H1 (cell line): ENCODE measurements at regions not wholly inside any gene's neighbourhood (a gene's known extent, or its start where the extent isn't known, plus 50 kb on each side); places are given as distances from the start of the nearest gene placed in this dataset.

Experiments used
- CTCF ChIA-PET: fragments of 300-600 bp; sonication (Branson Sonifier 250); formaldehyde crosslinking; loops from one replicate; lab custom pipeline; 2021; ENCODE audit not compliant: partially characterized antibody; lab: Charles Lee
- POLR2A ChIA-PET: fragments of 300-600 bp; sonication (Branson Sonifier 250); formaldehyde crosslinking; loops from one replicate; lab custom pipeline; 2021; ENCODE audit warnings: inconsistent platforms; ENCODE audit not compliant: partially characterized antibody; lab: Charles Lee
- DNase-seq, 2 experiments: peaks; one replicate each; pipeline versions ENCODE4 v3.0.0 to v3.0.0-alpha.2; 2010 to 2022; ENCODE audit warnings: low spot score in 2 of 2, low read depth in 1 of 2, mixed read lengths in 1 of 2
- FAIRE-seq: peaks from 2 replicates; lab custom pipeline; 2011; peaks lifted over from hg19 to GRCh38; lab: Jason Lieb, UNC
- H2AFZ ChIP-seq: 2 replicates; pipeline ENCODE4 v1.8.1; 2012; ENCODE audit warnings: low read length, inconsistent platforms
- H2AK5ac ChIP-seq: 2 replicates; pipeline ENCODE4 v1.6.1; 2013; ENCODE audit warnings: low read depth, low read length
- H2BK120ac ChIP-seq: replicated peaks from 2 replicates; pipeline ENCODE3; 2013; ENCODE audit warnings: low read depth, low read length, inconsistent platforms
- H2BK12ac ChIP-seq: 2 replicates; pipeline ENCODE4 v1.6.1; 2013; ENCODE audit warnings: low read depth, low read length
- H2BK15ac ChIP-seq: 2 replicates; pipeline ENCODE4 v1.6.1; 2013; ENCODE audit warnings: low read length
- H2BK20ac ChIP-seq: 2 replicates; pipeline ENCODE4 v1.6.1; 2013; ENCODE audit warnings: low read length
- H2BK5ac ChIP-seq: 2 replicates; pipeline ENCODE4 v1.6.1; 2013; ENCODE audit warnings: low read depth, low read length
- H3K14ac ChIP-seq: 2 replicates; pipeline ENCODE4 v1.6.1; 2013; ENCODE audit warnings: inconsistent platforms; ENCODE audit not compliant: insufficient read length
- H3K18ac ChIP-seq: 2 replicates; pipeline ENCODE4 v1.6.1; 2013; ENCODE audit warnings: low read length; ENCODE audit errors: extremely low read depth
- H3K23ac ChIP-seq: 2 replicates; pipeline ENCODE4 v1.6.1; 2013; ENCODE audit warnings: inconsistent platforms; ENCODE audit not compliant: insufficient read length
- H3K23me2 ChIP-seq: 2 replicates; pipeline ENCODE4 v1.6.1; 2013; ENCODE audit warnings: low read depth, low read length
- H3K27ac ChIP-seq: 2 replicates; pipeline ENCODE4 v1.6.1; 2011; ENCODE audit warnings: low read depth, low read length, inconsistent platforms
- H3K27me3 ChIP-seq, 4 experiments: replicated peaks in 1 of 4; 1 replicate in 1 of 4; 2 replicates in 3 of 4; pipeline versions ENCODE4 v1.6.1 to v1.8.1; 2011 to 2013; ENCODE audit warnings: low read length in 3 of 4, mild to moderate bottlenecking in 3 of 4, inconsistent platforms in 2 of 4, mixed read lengths in 2 of 4, moderate library complexity in 1 of 4; ENCODE audit not compliant: control insufficient read depth in 3 of 4, insufficient read depth in 3 of 4; ENCODE audit errors: extremely low read depth in 1 of 4
- H3K36me3 ChIP-seq, 4 experiments: 2 replicates each; pipeline versions ENCODE4 v1.6.1 to v1.8.1; 2011 to 2013; ENCODE audit warnings: mild to moderate bottlenecking in 4 of 4, low read length in 3 of 4, moderate library complexity in 2 of 4, control low read depth in 1 of 4, inconsistent platforms in 1 of 4; ENCODE audit not compliant: insufficient read depth in 4 of 4, control insufficient read depth in 2 of 4
- H3K4ac ChIP-seq: replicated peaks from 2 replicates; pipeline ENCODE3; 2013; ENCODE audit warnings: low read length, low read depth, mixed read lengths, inconsistent platforms; ENCODE audit not compliant: insufficient read length
- H3K4me1 ChIP-seq, 4 experiments: replicated peaks in 1 of 4; 1 replicate in 1 of 4; 2 replicates in 3 of 4; pipeline versions ENCODE4 v1.6.1 to v1.8.1; 2011 to 2013; ENCODE audit warnings: low read length in 3 of 4, inconsistent platforms in 2 of 4, mixed read lengths in 1 of 4; ENCODE audit not compliant: insufficient read depth in 4 of 4, control insufficient read depth in 3 of 4
- H3K4me2 ChIP-seq, 2 experiments: 2 replicates each; pipeline versions ENCODE4 v1.6.1 to v1.8.1; 2011 to 2013; ENCODE audit warnings: low read depth in 2 of 2, low read length in 2 of 2, control low read depth in 1 of 2, inconsistent platforms in 1 of 2, mild to moderate bottlenecking in 1 of 2; ENCODE audit not compliant: insufficient read depth in 1 of 2
- H3K4me3 ChIP-seq, 4 experiments: fragments of 200-600, 300-600 bp in 1 of 4; sonication (generic), shearing (Covaris generic), sonication (Bioruptor Twin) in 1 of 4; 2 replicates each; pipeline versions ENCODE4 v1.5.1 to v1.8.1; 2011 to 2016; ENCODE audit warnings: low read length in 4 of 4, low read depth in 3 of 4, control low read depth in 2 of 4, inconsistent platforms in 2 of 4, mild to moderate bottlenecking in 2 of 4, mixed read lengths in 1 of 4, moderate library complexity in 1 of 4; ENCODE audit not compliant: insufficient read depth in 2 of 4; ENCODE audit errors: extremely low read depth in 1 of 4
- H3K56ac ChIP-seq: replicated peaks from 2 replicates; pipeline ENCODE3; 2013; ENCODE audit warnings: low read depth, mild to moderate bottlenecking, mixed read lengths, low read length, inconsistent platforms; ENCODE audit not compliant: insufficient read length
- H3K79me1 ChIP-seq: 2 replicates; pipeline ENCODE4 v1.6.1; 2013; ENCODE audit warnings: low read depth, low read length, control low read depth
- H3K79me2 ChIP-seq, 2 experiments: 2 replicates each; pipeline versions ENCODE4 v1.6.1 to v1.8.1; 2012 to 2013; ENCODE audit warnings: low read length in 2 of 2, mild to moderate bottlenecking in 2 of 2, inconsistent platforms in 1 of 2; ENCODE audit not compliant: insufficient read depth in 2 of 2, control insufficient read depth in 1 of 2
- H3K9ac ChIP-seq, 4 experiments: replicated peaks in 1 of 4; 1 replicate in 1 of 4; 2 replicates in 3 of 4; pipeline versions ENCODE4 v1.6.1 to v1.8.1; 2011 to 2013; ENCODE audit warnings: low read depth in 3 of 4, low read length in 3 of 4, control low read depth in 2 of 4, mild to moderate bottlenecking in 2 of 4, moderate library complexity in 2 of 4, inconsistent platforms in 1 of 4; ENCODE audit errors: extremely low read depth in 1 of 4
- H3K9me3 ChIP-seq, 2 experiments: 2 replicates each; pipeline versions ENCODE4 v1.6.1 to v1.8.1; 2012 to 2013; ENCODE audit warnings: mild to moderate bottlenecking in 2 of 2, moderate library complexity in 2 of 2, control low read depth in 1 of 2, inconsistent platforms in 1 of 2, low read depth in 1 of 2, low read length in 1 of 2, mixed read lengths in 1 of 2; ENCODE audit not compliant: insufficient read depth in 2 of 2
- H4K20me1 ChIP-seq, 2 experiments: replicated peaks in 1 of 2; 2 replicates each; pipeline versions ENCODE3 to v1.8.1; 2011 to 2013; ENCODE audit warnings: inconsistent platforms in 2 of 2, low read length in 2 of 2, mild to moderate bottlenecking in 1 of 2; ENCODE audit not compliant: insufficient read depth in 2 of 2, control insufficient read depth in 1 of 2
- H4K5ac ChIP-seq: 2 replicates; pipeline ENCODE4 v1.6.1; 2013; ENCODE audit warnings: low read length, low read depth, mixed read lengths, inconsistent platforms; ENCODE audit not compliant: insufficient read length
- H4K8ac ChIP-seq: 2 replicates; pipeline ENCODE4 v1.8.0; 2013; ENCODE audit warnings: mild to moderate bottlenecking, moderate library complexity, low read length, inconsistent platforms; ENCODE audit not compliant: insufficient read depth; ENCODE audit errors: extremely low read depth
- H4K91ac ChIP-seq: replicated peaks from 2 replicates; pipeline ENCODE3; 2013; ENCODE audit warnings: low read length, mixed read lengths, inconsistent platforms; ENCODE audit not compliant: insufficient read length
- BRCA1 ChIP-seq: IDR thresholded peaks from 2 replicates; pipeline ENCODE4 v1.6.1; 2012; ENCODE audit warnings: low read depth, low read length, improper control_type of control experiment
- CHD1 ChIP-seq: IDR thresholded peaks from 2 replicates; pipeline ENCODE4 v1.6.1; 2012; ENCODE audit warnings: low read depth, low read length, improper control_type of control experiment
- CHD2 ChIP-seq: IDR thresholded peaks from 2 replicates; pipeline ENCODE4 v1.6.1; 2012; ENCODE audit warnings: low read length, improper control_type of control experiment
- HDAC2 ChIP-seq, 2 experiments: fragments of 300-600 bp in 1 of 2; sonication (generic) in 1 of 2; IDR thresholded peaks; 2 replicates each; pipeline ENCODE4 v1.6.1; 2011 to 2012; ENCODE audit warnings: low read depth in 2 of 2, low read length in 2 of 2, mild to moderate bottlenecking in 2 of 2, moderate library complexity in 2 of 2, borderline replicate concordance in 1 of 2, inconsistent platforms in 1 of 2
- HDAC6 ChIP-seq: IDR thresholded peaks from one replicate; pipeline ENCODE4 v1.7.1; 2012; ENCODE audit warnings: low read depth, mild to moderate bottlenecking, inconsistent platforms, low read length, moderate library complexity
- JUN ChIP-seq: IDR thresholded peaks from 2 replicates; pipeline ENCODE4 v1.6.1; 2011; ENCODE audit warnings: low read depth, mild to moderate bottlenecking, improper control_type of control experiment, low read length
- POU5F1 ChIP-seq: IDR thresholded peaks from 2 replicates; pipeline ENCODE4 v1.6.1; 2011; ENCODE audit warnings: low read depth, mild to moderate bottlenecking, low read length, moderate library complexity
- SP4 ChIP-seq: IDR thresholded peaks from 2 replicates; pipeline ENCODE4 v1.6.1; 2012; ENCODE audit warnings: low read length, inconsistent platforms
- WGBS, 2 experiments: shearing (Covaris generic) in 1 of 2; methylation state at CpG; one replicate each; pipeline versions ENCODE4 v1.1.6 to v1.1.7; 2013 to 2015; ENCODE audit warnings: low lambda C conversion rate in 2 of 2, mixed read lengths in 2 of 2, inconsistent platforms in 1 of 2, low coverage in 1 of 2, missing lambda C conversion rate in 1 of 2; ENCODE audit not compliant: insufficient replicate concordance in 2 of 2, insufficient coverage in 1 of 2, insufficient read length in 1 of 2; ENCODE audit errors: extremely low coverage in 1 of 2, missing lambda C conversion rate in 1 of 2; 5-methylcytosine and 5-hydroxymethylcytosine counted together
- TF ChIP-seq, protein P1 (sequence below): IDR thresholded peaks from 2 replicates; pipeline ENCODE4 v1.6.1; 2012; ENCODE audit warnings: inconsistent platforms
- TF ChIP-seq, protein P2 (sequence below): IDR thresholded peaks from 2 replicates; pipeline ENCODE4 v1.6.1; 2011; ENCODE audit warnings: low read depth, mild to moderate bottlenecking, low read length; ENCODE audit not compliant: insufficient read depth

DNA sequence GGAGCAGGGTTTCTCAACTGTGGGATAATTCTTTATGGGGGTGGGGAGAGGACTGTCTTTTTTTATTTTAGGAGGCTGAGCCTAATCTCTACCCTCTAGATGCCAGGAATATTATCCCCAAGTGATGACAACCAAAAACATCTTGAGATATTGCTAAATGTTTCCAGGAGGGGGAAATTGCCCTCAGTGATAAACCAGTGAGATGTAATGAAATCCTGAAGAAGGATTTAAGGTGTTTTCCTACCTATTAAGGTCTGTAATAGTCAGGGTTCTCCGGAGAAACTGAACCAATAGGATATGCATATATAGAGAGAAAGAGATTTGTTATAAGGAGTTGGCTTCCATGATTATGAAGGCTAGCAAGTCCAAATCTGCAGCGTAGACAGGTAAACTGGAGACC, 208.3 kb upstream of the MIR17HG start:
- CTCF ChIA-PET = interaction anchor here (5.0 kb wide), 1 partner anchor 46 kb away, joined by 26 read pairs; no protein-coding TSS in a partner anchor
- Histone ChIP-seq H3K9ac (no peak overlapping the region), H2BK15ac (no peak overlapping the region), H2BK120ac (no peak overlapping the region), H3K56ac (no peak overlapping the region), H4K20me1 (no peaks in the 10 kb centered on the region), H2BK12ac (no peak overlapping the region), H3K14ac (no peak overlapping the region), H3K79me2 (no peaks in the 10 kb centered on the region), H3K27me3 (no peaks in the 10 kb centered on the region), H3K79me1 (no peaks in the 10 kb centered on the region), H2AFZ (no peak overlapping the region), H3K36me3 (no peaks in the 10 kb centered on the region), H3K18ac (no peak overlapping the region), H4K8ac (no peak overlapping the region), H3K27ac (no peak overlapping the region), H3K4me1 (peaks cover 0 to 2% (median 0%) of the 10 kb centered on the region in 4 experiments; a peak in 2 of 7 replicates), H4K5ac (no peak overlapping the region), H4K91ac (no peak overlapping the region), H2BK5ac (no peak overlapping the region), H2AK5ac (no peak overlapping the region), H3K4me2 (no peak overlapping the region), H3K4me3 (no peak overlapping the region), H3K23ac (no peak overlapping the region), H3K9me3 (no peaks in the 10 kb centered on the region), H2BK20ac (no peak overlapping the region), H3K23me2 (no peaks in the 10 kb centered on the region), H3K4ac (no peak overlapping the region)
- 90% methylated on average over 2 of the region's 2 CpGs; no CpG with 5 or more reads in 1 of the 2 experiments for WGBS, 2 experiments
- POLR2A ChIA-PET = no interaction called here
- no peak for DNase-seq
- no peak for FAIRE-seq
- TF ChIP-seq, protein P1, sequence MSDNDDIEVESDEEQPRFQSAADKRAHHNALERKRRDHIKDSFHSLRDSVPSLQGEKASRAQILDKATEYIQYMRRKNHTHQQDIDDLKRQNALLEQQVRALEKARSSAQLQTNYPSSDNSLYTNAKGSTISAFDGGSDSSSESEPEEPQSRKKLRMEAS = no peak
- TF ChIP-seq HDAC2 (IDR thresholded peaks at IDR 0.05; ENCODE audit: borderline replicate concordance in 1 of 2, low read depth in 2 of 2, low read length in 2 of 2) = no peak
- TF ChIP-seq SP4 = no peak
- TF ChIP-seq JUN = no peak
- no peak for TF ChIP-seq HDAC6
- TF ChIP-seq POU5F1 = no peak
- no peak for TF ChIP-seq CHD1
- no peak for TF ChIP-seq CHD2
- TF ChIP-seq BRCA1 = no peak
- TF ChIP-seq, protein P2, sequence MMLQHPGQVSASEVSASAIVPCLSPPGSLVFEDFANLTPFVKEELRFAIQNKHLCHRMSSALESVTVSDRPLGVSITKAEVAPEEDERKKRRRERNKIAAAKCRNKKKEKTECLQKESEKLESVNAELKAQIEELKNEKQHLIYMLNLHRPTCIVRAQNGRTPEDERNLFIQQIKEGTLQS = no peak
